ENCODE measurements at regions not wholly inside any gene's neighbourhood (a gene's known extent, or its start where the extent isn't known, plus 50 kb on each side); places are given as distances from the start of the nearest gene placed in this dataset.
"Not testable (repeated sequence)": the region's sequence is repeated elsewhere in the genome, so short reads cannot be mapped to it uniquely, and the experiment has no call there.

GRCh38 chr4:77268108-77268507 is 111.1 kb downstream of the CCNG2 start:
- Mint-ChIP-seq H3K27me3 (peaks cover under 1% of the 10 kb centered on the region), H3K27ac (no peak overlapping the region)

DNA sequence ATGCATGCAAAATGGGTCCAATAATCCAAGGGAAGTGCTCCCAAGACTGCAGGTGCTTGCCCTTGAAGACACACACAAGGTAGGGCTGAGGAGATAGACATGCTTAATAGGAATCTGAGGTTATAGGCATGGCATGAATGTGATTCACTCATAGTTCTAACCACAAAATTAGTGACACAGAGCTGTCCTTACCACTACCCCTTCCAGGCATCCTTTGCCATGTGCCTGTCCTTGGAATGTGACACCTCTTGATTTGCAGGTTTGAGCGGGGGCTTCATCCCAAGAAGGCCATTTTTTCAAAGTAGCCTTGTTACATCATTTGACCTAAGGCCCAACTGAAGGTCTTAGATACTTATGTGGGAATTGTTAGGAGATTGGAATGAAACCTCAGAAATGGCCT is 112.5 kb downstream of the CCNG2 start:
- H3K9me3 ChIP-seq (ENCODE audit: control insufficient read depth, low read length, poor library complexity, severe bottlenecking) = no peaks in the 10 kb centered on the region
- Mint-ChIP-seq H3K27ac (no peak overlapping the region), H3K27me3 (peaks cover 6% of the 10 kb centered on the region), H3K36me3 (ENCODE audit: low read depth) (no peaks in the 10 kb centered on the region), H3K4me3 (no peak overlapping the region), H3K4me1 (no peaks in the 10 kb centered on the region)
- DNase-seq = no peak
- ATAC-seq = no peak

More at GRCh38 chr4:77268108-77268507, 111.1 kb downstream of the CCNG2 start:
- Mint-ChIP-seq H3K36me3 (ENCODE audit: low read depth) (no peaks in the 10 kb centered on the region), H3K4me3 (no peak overlapping the region), H3K4me1 (no peaks in the 10 kb centered on the region)
- H3K9me3 ChIP-seq (ENCODE audit: control insufficient read depth, low read length, poor library complexity, severe bottlenecking) = no peaks in the 10 kb centered on the region
- ATAC-seq (no peak), DNase-seq (no peak)

GRCh38 chr4:77273412-77273811 is 116.4 kb downstream of the CCNG2 start:
- Mint-ChIP-seq H3K36me3 (ENCODE audit: low read depth) (no peaks in the 10 kb centered on the region), H3K4me3 (no peak overlapping the region), H3K4me1 (no peaks in the 10 kb centered on the region), H3K27me3 (peaks cover 12% of the 10 kb centered on the region), H3K27ac (no peak overlapping the region)
- DNase-seq = no peak
- ATAC-seq = no peak
- H3K9me3 ChIP-seq (ENCODE audit: control insufficient read depth, low read length, poor library complexity, severe bottlenecking) = no peaks in the 10 kb centered on the region

DNA sequence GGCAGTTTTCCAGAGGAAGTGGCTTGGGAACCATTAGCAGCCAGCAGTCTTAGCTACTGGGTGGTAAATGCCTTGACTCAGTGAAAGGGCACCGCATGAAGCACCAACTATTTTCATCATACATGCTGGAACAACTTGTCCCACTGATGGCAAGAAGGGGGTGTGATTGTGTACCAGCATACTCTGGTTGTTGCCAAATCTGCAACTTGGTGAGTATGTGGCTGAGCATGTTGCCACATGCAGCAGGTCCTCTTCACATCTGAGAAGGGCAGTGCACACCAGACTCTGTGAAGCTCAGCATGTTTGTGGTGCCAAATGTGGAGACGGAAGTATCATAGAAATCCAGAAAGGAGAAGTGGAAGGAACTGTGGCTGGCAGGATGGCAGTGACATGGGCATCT is 122.1 kb downstream of the CCNG2 start:
- not testable (repeated sequence) for H3K4me1 Mint-ChIP-seq; H3K27ac Mint-ChIP-seq; ATAC-seq; H3K9me3 ChIP-seq (ENCODE audit: control insufficient read depth, low read length, poor library complexity, severe bottlenecking); H3K4me3 Mint-ChIP-seq; H3K36me3 Mint-ChIP-seq (ENCODE audit: low read depth); DNase-seq
- H3K27me3 Mint-ChIP-seq = peaks cover 18% of the 10 kb centered on the region

DNA sequence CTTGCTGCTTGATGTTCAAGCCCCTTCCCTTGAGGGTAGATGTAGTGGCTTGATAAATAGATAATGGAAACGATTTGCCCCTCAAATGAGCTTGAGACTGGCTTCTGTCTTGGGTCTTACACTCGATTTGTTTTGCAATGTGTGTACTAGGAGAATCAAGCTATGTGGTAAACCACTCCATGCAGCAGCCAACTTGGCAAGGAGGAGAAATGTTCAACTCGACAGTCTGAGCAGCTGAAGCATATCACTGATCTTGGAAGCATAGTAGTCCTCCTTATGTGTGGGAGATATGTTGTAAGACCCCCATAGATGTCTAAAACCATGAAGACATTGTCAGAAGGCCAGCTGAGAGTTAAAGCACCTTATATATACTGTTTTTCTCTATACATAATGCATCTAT is 125.3 kb downstream of the CCNG2 start:
- Mint-ChIP-seq H3K27ac (no peak overlapping the region), H3K4me3 (no peak overlapping the region), H3K4me1 (no peaks in the 10 kb centered on the region), H3K27me3 (peaks cover 12% of the 10 kb centered on the region), H3K36me3 (ENCODE audit: low read depth) (no peaks in the 10 kb centered on the region)
- ATAC-seq (no peak), DNase-seq (no peak)
- no peaks in the 10 kb centered on the region for H3K9me3 ChIP-seq (ENCODE audit: control insufficient read depth, low read length, poor library complexity, severe bottlenecking)

GRCh38 chr4:77284036-77284435 is 127.0 kb downstream of the CCNG2 start:
- Mint-ChIP-seq H3K27ac (no peak overlapping the region), H3K4me3 (no peak overlapping the region), H3K4me1 (no peaks in the 10 kb centered on the region), H3K36me3 (ENCODE audit: low read depth) (no peaks in the 10 kb centered on the region), H3K27me3 (peaks cover 12% of the 10 kb centered on the region)
- no peak for DNase-seq
- no peak for ATAC-seq
- no peaks in the 10 kb centered on the region for H3K9me3 ChIP-seq (ENCODE audit: control insufficient read depth, low read length, poor library complexity, severe bottlenecking)

DNA sequence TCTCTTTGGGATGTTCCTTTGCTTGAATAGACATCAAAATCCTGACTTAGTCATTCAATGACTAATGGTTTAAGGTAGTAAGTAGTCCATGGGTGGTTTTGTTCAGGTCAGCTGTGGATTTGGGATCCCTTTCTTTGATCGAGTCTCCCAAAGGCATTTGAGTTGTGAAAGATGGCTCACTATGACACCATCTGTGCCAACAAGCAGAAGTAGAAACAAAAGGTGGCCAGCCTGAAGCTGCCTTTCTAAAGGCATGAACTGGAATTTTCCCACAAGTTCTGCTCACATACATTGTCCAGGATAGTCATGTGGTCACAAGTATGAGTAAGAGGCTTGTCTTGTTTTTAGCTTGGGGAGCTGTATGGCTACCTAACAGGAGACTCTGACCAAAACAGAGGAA is 129.9 kb downstream of the CCNG2 start:
- Mint-ChIP-seq H3K27ac (no peak overlapping the region), H3K4me1 (no peaks in the 10 kb centered on the region), H3K4me3 (no peak overlapping the region), H3K36me3 (ENCODE audit: low read depth) (no peaks in the 10 kb centered on the region), H3K27me3 (peaks cover 6% of the 10 kb centered on the region)
- DNase-seq (no peak), ATAC-seq (no peak)
- H3K9me3 ChIP-seq (ENCODE audit: control insufficient read depth, low read length, poor library complexity, severe bottlenecking) = no peaks in the 10 kb centered on the region

DNA sequence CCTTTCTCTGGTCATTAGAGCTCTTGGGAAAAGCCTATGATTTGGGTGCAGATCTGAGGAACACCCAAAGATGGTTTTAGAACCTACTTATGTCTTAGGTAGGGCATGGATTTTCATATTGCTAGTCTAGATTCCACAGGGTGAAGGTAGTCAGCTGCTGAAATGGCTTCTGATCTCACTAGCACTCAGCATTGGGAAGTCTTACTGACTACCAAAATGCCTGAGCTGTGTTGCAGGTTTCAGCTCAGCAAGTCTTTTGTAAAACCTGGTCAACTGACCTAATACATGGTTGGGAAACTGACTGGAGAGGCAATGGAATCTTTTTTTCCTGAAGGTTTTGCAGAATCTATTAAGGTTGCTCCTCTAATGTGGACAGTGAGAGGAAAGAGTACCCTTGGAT is 136.4 kb downstream of the CCNG2 start:
- peaks cover 2% of the 10 kb centered on the region for H3K9me3 ChIP-seq (ENCODE audit: control insufficient read depth, low read length, poor library complexity, severe bottlenecking)
- ATAC-seq (no peak), DNase-seq (no peak)
- Mint-ChIP-seq H3K36me3 (ENCODE audit: low read depth) (peaks cover under 1% of the 10 kb centered on the region), H3K4me1 (no peaks in the 10 kb centered on the region), H3K27ac (no peak overlapping the region), H3K4me3 (no peak overlapping the region), H3K27me3 (peaks cover under 1% of the 10 kb centered on the region)

GRCh38 chr4:77300996-77301395 is 144.0 kb downstream of the CCNG2 start:
- not testable (repeated sequence) for H3K36me3 Mint-ChIP-seq (ENCODE audit: low read depth); H3K27ac Mint-ChIP-seq; H3K4me1 Mint-ChIP-seq; DNase-seq; H3K4me3 Mint-ChIP-seq; H3K9me3 ChIP-seq (ENCODE audit: control insufficient read depth, low read length, poor library complexity, severe bottlenecking); ATAC-seq
- peaks cover 49% of the 10 kb centered on the region for H3K27me3 Mint-ChIP-seq

DNA sequence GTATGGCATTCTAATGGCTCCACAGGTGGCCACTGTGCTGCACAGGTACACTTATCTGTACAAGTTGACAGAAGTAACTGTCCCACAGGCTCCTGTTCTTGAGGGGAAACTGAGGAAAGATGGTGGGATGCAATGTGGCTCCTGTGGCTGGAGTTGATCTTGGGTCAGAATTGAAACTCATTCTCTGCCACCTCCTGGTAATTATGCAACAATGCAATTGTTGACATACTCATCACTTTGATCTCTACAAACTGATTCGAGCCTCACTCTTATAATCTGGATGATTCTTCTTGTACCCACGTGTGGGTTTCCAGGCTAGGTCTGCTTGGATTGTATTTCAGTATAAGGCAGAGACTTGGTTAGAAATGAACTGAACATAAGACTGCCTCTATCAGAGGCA is 148.8 kb downstream of the CCNG2 start:
- DNase-seq = no peak
- H3K9me3 ChIP-seq (ENCODE audit: control insufficient read depth, low read length, poor library complexity, severe bottlenecking) = no peaks in the 10 kb centered on the region
- Mint-ChIP-seq H3K4me3 (no peak overlapping the region), H3K36me3 (ENCODE audit: low read depth) (no peaks in the 10 kb centered on the region), H3K27ac (no peak overlapping the region), H3K27me3 (peaks cover 39% of the 10 kb centered on the region), H3K4me1 (no peaks in the 10 kb centered on the region)
- no peak for ATAC-seq

- Mint-ChIP-seq H3K4me3 (no peak overlapping the region), H3K27me3 (peaks cover 40% of the 10 kb centered on the region), H3K4me1 (no peaks in the 10 kb centered on the region), H3K27ac (no peak overlapping the region), H3K36me3 (ENCODE audit: low read depth) (no peaks in the 10 kb centered on the region)
- DNase-seq = no peak
- no peak for ATAC-seq
- H3K9me3 ChIP-seq (ENCODE audit: control insufficient read depth, low read length, poor library complexity, severe bottlenecking) = no peaks in the 10 kb centered on the region
These were observed 149.5 kb downstream of the CCNG2 start for GRCh38 chr4:77306496-77306895.

DNA sequence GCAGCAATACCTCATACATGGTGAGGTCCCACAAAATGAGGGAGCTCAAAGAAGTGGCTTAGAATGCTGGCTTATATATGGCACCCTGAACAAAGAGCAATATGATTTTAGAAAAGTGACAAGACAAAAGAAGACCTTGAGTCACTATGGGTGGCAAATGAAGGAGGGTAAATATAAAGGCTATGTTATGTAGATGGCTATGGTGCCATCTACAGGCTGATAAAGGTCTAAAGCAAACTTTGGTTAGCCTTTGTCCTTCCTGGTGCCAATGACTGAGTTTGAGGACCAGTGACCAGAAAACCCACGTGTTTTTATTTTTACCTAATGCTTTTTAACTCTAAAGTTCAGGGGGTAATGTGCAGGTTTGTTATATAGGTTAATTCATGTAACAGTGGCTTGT is 151.8 kb downstream of the CCNG2 start:
- ATAC-seq = no peak
- Mint-ChIP-seq H3K36me3 (ENCODE audit: low read depth) (no peaks in the 10 kb centered on the region), H3K4me3 (no peak overlapping the region), H3K27me3 (peaks cover 29% of the 10 kb centered on the region), H3K27ac (no peak overlapping the region), H3K4me1 (no peaks in the 10 kb centered on the region)
- DNase-seq = no peak
- no peaks in the 10 kb centered on the region for H3K9me3 ChIP-seq (ENCODE audit: control insufficient read depth, low read length, poor library complexity, severe bottlenecking)

DNA sequence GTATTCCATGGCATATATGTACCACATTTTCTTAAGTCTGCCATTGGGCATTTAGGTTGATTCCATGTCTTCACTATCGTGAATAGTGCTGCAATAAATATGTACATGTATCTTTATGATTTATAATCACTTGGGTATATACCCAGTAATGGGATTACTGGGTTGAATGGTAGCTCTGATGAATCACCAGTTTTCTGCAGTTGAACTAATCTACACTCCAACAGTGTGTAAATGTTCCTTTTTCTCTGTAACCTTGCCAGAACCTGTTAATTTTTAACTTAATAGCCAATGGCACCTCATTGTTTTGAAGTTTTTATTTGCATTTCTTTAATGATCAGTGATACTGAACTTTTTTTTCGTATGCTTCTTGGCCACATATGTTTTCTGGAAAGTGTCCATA is 152.5 kb downstream of the CCNG2 start:
- H3K36me3 Mint-ChIP-seq (ENCODE audit: low read depth) = no peaks in the 10 kb centered on the region
- H3K9me3 ChIP-seq (ENCODE audit: control insufficient read depth, low read length, poor library complexity, severe bottlenecking) = no peaks in the 10 kb centered on the region
- DNase-seq (no peak), ATAC-seq (no peak)
- H3K4me3 Mint-ChIP-seq = no peak overlapping the region
- H3K27me3 Mint-ChIP-seq = peaks cover 29% of the 10 kb centered on the region
- no peaks in the 10 kb centered on the region for H3K4me1 Mint-ChIP-seq
- no peak overlapping the region for H3K27ac Mint-ChIP-seq

DNA sequence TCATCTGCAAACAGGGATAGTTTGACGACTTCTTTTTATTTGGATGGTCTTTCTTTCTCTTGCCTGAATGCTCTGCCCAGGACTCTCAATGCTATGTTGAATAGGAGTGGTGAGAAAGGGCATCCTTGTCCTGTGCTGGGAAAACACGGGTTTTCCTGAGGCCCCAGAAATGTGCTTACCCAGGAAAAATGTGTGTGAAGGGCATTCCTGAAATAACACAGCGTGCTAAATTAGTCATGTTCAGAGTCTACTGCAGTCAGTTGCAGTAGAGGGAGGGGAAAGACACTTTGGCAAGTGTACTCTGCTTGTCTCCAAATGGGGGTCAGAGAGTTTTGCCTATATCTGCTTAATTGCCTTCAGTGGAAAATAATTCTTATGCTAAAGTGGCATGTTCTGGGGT is 153.9 kb downstream of the CCNG2 start:
- ATAC-seq (no peak), DNase-seq (no peak)
- Mint-ChIP-seq H3K27me3 (peaks cover 17% of the 10 kb centered on the region), H3K36me3 (ENCODE audit: low read depth) (no peaks in the 10 kb centered on the region), H3K4me1 (no peaks in the 10 kb centered on the region), H3K4me3 (no peak overlapping the region), H3K27ac (no peak overlapping the region)
- H3K9me3 ChIP-seq (ENCODE audit: control insufficient read depth, low read length, poor library complexity, severe bottlenecking) = no peaks in the 10 kb centered on the region

- Mint-ChIP-seq H3K27ac (no peak overlapping the region), H3K27me3 (peaks cover 9% of the 10 kb centered on the region)
These were observed 157.7 kb downstream of the CCNG2 start for GRCh38 chr4:77314697-77315096.

More at GRCh38 chr4:77314697-77315096, 157.7 kb downstream of the CCNG2 start:
- no peaks in the 10 kb centered on the region for H3K9me3 ChIP-seq (ENCODE audit: control insufficient read depth, low read length, poor library complexity, severe bottlenecking)
- H3K36me3 Mint-ChIP-seq (ENCODE audit: low read depth) = no peaks in the 10 kb centered on the region
- ATAC-seq (no peak), DNase-seq (no peak)
- H3K4me1 Mint-ChIP-seq = no peaks in the 10 kb centered on the region
- H3K4me3 Mint-ChIP-seq = no peak overlapping the region
